ENCODE measurements at regions not wholly inside any gene's neighbourhood (a gene's known extent, or its start where the extent isn't known, plus 50 kb on each side); places are given as distances from the start of the nearest gene placed in this dataset.

- TF ChIP-seq POLR2AphosphoS5 (IDR thresholded peaks at IDR 0.05; ENCODE audit: insufficient read depth in 1 of 2, low read depth in 1 of 2) (no peak), CTCF (IDR thresholded peaks at IDR 0.05) (no peak)
Observed at GRCh38 chr10:6706725-6707124, 126.6 kb upstream of the PRKCQ start.

All from vagina (tissue), 2 donors.